Activated CD4-positive, alpha-beta memory T cell treated with anti-CD3 and anti-CD28 coated beads, Interleukin-2, amount 10 ng/mL, durations not matched to agents 7 days and 5 days (primary cell): ENCODE measurements at regions not wholly inside any gene's neighbourhood (a gene's known extent, or its start where the extent isn't known, plus 50 kb on each side); places are given as distances from the start of the nearest gene placed in this dataset.

ENCODE experiments used
- CTCF ChIA-PET: fragments of 350-600 bp; sonication (Branson Sonifier 250); formaldehyde crosslinking; loops from one replicate; lab custom pipeline; 2021; ENCODE audit warnings: antibody characterized with exemption, inconsistent platforms; lab: Charles Lee
- POLR2A ChIA-PET: fragments of 350-600 bp; sonication (Branson Sonifier 250); formaldehyde crosslinking; loops from one replicate; lab custom pipeline; 2021; ENCODE audit warnings: antibody characterized with exemption; lab: Charles Lee
- DNase-seq: peaks from one replicate; pipeline ENCODE4 v3.0.0-alpha.2; 2020
- H3K27ac Mint-ChIP-seq: one replicate; pipeline ENCODE4 v1.8.0; 2021; ENCODE audit warnings: mild to moderate bottlenecking, mixed read lengths
- H3K27me3 Mint-ChIP-seq: one replicate; pipeline ENCODE4 v1.8.0; 2021; ENCODE audit warnings: mixed read lengths
- H3K36me3 Mint-ChIP-seq: one replicate; pipeline ENCODE4 v1.8.0; 2021; ENCODE audit warnings: low read depth, mixed read lengths
- H3K4me1 Mint-ChIP-seq: one replicate; pipeline ENCODE4 v1.8.0; 2021; ENCODE audit warnings: mixed read lengths
- H3K4me3 Mint-ChIP-seq: one replicate; pipeline ENCODE4 v1.8.0; 2021; ENCODE audit warnings: mild to moderate bottlenecking, mixed read lengths
- H3K9me3 Mint-ChIP-seq: one replicate; pipeline ENCODE4 v1.8.0; 2021; ENCODE audit warnings: mixed read lengths

DNA sequence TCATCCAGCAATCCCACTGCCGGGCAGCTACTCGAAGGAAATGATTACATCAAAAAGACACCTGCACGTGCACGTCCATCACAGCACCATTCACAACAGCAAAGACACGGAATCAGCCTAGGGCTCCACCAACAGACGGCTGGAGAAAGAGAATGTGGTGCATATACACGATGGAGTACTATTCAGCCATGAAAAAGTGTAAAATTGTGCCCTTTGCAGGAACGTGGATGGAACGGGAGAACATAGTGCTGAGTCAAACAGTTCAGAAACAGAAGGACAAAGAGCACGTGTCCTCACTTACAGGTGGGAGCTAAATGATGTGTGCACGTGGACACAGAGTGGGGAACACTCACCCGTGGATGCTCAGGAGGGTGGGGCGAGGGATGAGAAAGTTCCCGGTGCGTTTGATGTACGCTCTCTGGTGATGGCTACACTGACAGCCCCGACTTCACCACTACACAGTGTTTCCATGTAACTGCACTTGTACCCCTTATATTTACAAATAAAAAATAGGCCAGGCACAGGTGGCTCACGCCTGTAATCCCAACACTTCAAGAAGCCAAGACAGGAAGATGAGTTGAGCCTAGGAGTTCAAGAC, 92.0 kb downstream of the PDGFA start:
- no peak for DNase-seq
- ChIA-PET POLR2A (no interaction called here), CTCF (no interaction called here)
- Mint-ChIP-seq H3K9me3 (no peaks in the 10 kb centered on the region), H3K27ac (no peak overlapping the region), H3K27me3 (no peaks in the 10 kb centered on the region), H3K4me1 (no peaks in the 10 kb centered on the region), H3K36me3 (no peaks in the 10 kb centered on the region), H3K4me3 (no peak overlapping the region)

DNA sequence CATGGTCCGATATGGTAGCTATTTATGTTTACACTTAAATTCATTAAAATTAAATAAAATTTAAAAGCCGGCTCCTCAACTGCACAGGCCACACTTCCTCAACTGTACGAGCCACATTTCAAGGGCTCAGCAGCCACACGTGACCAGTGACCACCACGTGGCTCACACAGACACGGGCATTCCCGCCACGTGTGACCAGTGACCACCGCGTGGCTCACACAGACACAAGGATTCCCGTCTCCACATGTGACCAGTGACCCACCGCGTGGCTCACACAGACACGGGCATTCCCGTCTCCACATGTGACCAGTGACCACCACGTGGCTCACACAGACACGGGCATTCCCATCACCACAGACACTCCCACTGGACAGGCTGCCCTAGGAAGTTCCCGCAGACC, 91.3 kb downstream of the PDGFA start:
- Mint-ChIP-seq H3K36me3 (no peaks in the 10 kb centered on the region), H3K27me3 (no peaks in the 10 kb centered on the region), H3K27ac (no peak overlapping the region), H3K4me1 (no peaks in the 10 kb centered on the region), H3K9me3 (no peaks in the 10 kb centered on the region), H3K4me3 (no peak overlapping the region)
- ChIA-PET CTCF (no interaction called here), POLR2A (no interaction called here)
- DNase-seq = no peak

DNA sequence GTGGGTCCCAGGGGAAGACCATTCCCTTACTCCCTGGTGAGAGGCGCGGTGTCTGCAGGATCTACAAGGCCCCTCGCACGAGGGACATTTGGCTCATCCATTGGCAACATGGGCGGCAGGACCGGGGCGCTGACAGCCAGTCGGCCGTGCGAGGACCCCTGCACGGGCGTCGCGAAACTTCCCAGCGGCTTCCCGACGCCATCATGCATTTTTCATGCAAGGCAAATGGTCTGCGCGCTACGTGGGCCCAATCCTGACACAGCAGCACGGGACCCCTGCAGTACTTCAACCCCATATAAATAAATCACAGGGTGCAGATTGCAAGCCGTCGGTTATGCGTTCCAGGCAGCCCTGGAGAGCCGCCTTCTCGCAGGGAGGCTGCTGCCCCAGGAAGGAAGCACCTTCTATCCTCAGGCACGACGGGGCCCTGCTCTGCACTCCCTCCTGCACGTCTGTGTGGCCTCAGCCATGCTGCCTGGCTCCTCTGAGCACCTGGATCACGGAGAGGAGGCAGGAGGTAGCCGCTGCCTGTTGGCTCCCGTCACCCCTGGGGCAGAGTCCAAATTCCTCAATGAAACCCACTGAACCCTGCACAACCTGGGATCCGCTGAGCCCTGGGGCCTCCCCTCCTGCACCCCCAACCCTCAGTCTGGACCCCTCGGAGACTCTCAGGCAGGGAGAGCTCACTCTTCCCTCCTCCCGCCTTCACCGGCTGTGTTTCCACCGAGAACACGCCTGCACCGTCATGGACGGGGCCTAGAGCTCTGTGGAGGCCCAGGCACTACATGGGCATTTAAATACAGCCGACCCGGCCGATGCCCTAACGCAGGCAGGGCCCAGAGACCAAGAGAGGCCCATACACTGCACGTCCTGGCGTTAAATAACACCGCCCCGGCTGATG, 90.5 kb downstream of the PDGFA start:
- ChIA-PET POLR2A (no interaction called here), CTCF (no interaction called here)
- Mint-ChIP-seq H3K27me3 (no peaks in the 10 kb centered on the region), H3K4me1 (no peaks in the 10 kb centered on the region), H3K27ac (no peak overlapping the region), H3K9me3 (no peaks in the 10 kb centered on the region), H3K36me3 (no peaks in the 10 kb centered on the region), H3K4me3 (no peak overlapping the region)
- no peak for DNase-seq

DNA sequence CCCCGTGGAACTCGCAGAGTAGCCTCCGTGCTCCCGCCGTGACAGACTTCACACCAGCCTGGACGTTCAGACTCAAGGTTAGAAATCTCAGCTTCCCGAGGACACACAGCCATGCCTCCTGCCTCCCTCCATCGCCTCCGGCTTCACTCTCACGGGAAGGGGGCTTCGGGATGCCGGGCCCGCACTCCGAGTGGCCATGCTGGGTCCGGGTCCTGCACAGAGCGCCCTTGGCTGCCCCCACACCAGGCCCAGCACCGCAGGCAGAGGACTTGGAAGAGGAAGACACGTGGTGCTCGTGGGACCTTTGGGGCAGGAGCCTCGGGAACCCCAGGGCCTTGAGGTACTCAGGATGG, 89.8 kb downstream of the PDGFA start:
- Mint-ChIP-seq H3K27ac (no peak overlapping the region), H3K36me3 (no peaks in the 10 kb centered on the region), H3K4me1 (no peaks in the 10 kb centered on the region), H3K27me3 (no peaks in the 10 kb centered on the region), H3K9me3 (no peaks in the 10 kb centered on the region), H3K4me3 (no peak overlapping the region)
- POLR2A ChIA-PET = no interaction called here
- DNase-seq = no peak
- CTCF ChIA-PET = no interaction called here

DNA sequence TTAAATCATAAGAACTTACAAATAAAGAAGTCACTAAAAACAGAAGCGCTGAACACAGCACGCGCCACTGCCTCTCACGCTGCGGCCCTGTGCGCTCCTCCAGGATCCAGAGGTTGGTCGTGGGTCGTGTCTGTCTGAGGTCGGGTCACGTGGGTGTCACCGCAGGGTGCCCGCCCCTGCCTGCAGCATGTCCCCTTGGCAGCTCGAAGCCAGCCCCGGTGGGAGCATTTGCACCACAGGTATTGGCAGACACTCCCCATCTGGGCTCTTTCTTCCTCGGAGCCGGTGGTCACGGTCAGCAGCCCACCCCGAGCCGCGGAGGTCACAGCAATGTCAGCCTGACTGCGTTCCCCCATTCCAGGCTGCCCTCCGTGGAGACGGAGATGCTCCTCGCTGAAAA, 88.6 kb downstream of the PDGFA start:
- Mint-ChIP-seq H3K4me1 (no peaks in the 10 kb centered on the region), H3K27ac (no peak overlapping the region), H3K4me3 (no peak overlapping the region), H3K36me3 (no peaks in the 10 kb centered on the region), H3K27me3 (no peaks in the 10 kb centered on the region), H3K9me3 (no peaks in the 10 kb centered on the region)
- ChIA-PET POLR2A (no interaction called here), CTCF (no interaction called here)
- no peak for DNase-seq

DNA sequence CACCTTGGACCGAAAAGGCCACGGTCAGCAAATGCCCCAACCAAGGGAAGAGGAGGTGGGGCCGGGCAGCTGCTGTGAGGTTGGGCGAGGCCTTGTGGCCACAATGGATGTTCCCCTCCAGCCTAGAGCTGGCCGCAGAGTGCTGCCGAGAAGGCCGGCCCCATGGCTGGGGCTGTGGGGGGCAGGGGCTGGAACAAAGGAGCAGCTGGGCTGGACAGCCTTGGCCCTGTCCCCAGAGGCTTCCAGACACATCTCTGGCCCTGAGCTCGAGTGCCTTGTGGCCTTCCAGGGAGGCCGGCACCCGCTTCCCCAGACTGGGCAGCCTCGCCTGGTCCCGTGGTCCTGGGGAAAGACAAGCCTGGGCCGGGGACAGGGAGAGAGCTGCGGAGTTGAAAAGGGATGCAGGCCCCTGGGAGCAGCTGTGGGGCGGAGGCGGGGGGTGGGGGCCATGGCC, 88.0 kb downstream of the PDGFA start:
- POLR2A ChIA-PET = no interaction called here
- Mint-ChIP-seq H3K9me3 (no peaks in the 10 kb centered on the region), H3K27me3 (no peaks in the 10 kb centered on the region), H3K36me3 (no peaks in the 10 kb centered on the region), H3K27ac (no peak overlapping the region), H3K4me1 (no peaks in the 10 kb centered on the region), H3K4me3 (no peak overlapping the region)
- DNase-seq = no peak
- CTCF ChIA-PET = interaction anchor here (0.6 kb wide), 1 partner anchor 33 kb away, joined by 4 read pairs; no protein-coding TSS in a partner anchor

DNA sequence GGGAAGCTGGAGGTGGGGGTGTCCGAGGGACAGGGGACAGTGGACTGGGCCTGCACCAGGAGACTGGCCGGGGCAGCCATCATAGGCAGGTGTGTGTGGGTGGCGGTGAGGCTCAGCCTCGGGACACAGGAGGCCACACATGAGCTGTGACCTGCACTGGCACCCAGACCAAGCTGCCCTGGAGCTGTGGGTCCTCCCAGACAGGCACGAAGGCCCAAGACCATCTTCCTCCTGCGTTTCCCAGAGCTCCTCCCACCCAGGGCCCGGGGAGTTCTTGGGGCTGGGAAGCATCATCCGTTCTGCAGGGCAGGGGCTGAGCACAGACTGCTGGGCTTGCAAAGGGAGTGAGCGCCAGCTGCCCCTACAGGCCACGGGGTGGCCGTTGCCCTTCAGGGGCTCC, 87.4 kb downstream of the PDGFA start:
- Mint-ChIP-seq H3K27me3 (no peaks in the 10 kb centered on the region), H3K4me3 (no peak overlapping the region), H3K9me3 (no peaks in the 10 kb centered on the region), H3K27ac (no peak overlapping the region), H3K4me1 (no peaks in the 10 kb centered on the region), H3K36me3 (no peaks in the 10 kb centered on the region)
- POLR2A ChIA-PET = no interaction called here
- DNase-seq = no peak
- CTCF ChIA-PET = no interaction called here

DNA sequence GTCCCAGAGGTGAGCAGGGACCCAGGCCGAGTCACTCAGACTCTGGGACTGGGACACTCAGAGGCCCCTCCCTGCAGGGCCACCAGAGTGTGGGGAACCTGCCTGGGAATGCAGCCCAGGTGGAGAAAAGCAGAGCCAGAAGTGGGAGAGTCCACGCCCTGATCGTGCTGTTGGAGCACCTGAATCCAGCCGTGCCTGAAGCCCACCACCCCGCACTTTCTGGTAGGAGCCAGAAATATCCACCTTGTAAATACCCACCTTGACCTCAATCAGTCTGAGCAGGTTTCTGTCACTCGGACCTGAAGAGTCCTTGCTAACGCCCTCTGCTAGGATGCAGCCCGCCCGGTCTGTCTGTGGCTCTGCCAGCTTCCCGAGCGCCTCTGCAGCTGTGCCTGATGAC, 86.7 kb downstream of the PDGFA start:
- POLR2A ChIA-PET = no interaction called here
- no peak overlapping the region for H3K4me3 Mint-ChIP-seq
- no peaks in the 10 kb centered on the region for H3K9me3 Mint-ChIP-seq

DNA sequence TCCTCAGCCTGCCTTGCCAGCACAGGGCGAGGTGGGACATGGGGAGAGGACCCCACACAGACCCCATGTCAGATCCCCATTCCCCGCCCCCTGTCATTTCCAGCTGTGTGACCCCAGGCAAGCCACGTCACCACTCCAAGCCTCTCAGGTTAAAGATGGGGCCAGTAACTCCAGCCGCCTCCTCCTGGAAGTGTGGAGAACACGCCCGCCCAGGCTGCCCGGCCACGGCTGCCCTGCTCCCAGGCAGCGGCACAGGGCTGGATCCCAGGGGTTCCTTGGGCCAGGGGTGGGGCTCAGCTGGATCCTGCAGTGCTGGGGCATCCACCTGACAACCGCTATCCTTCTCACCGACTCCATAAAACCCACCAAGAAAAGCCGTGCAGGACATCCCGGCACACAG, 86.1 kb downstream of the PDGFA start:
- H3K36me3 Mint-ChIP-seq = no peaks in the 10 kb centered on the region
- H3K4me1 Mint-ChIP-seq = no peaks in the 10 kb centered on the region
- H3K27me3 Mint-ChIP-seq = no peaks in the 10 kb centered on the region
- ChIA-PET POLR2A (no interaction called here), CTCF (no interaction called here)
- DNase-seq = no peak
- no peak overlapping the region for H3K4me3 Mint-ChIP-seq
- no peak overlapping the region for H3K27ac Mint-ChIP-seq
- no peaks in the 10 kb centered on the region for H3K9me3 Mint-ChIP-seq

More for the DNA sequence above, 86.7 kb downstream of the PDGFA start:
- Mint-ChIP-seq H3K36me3 (no peaks in the 10 kb centered on the region), H3K4me1 (no peaks in the 10 kb centered on the region), H3K27ac (no peak overlapping the region), H3K27me3 (no peaks in the 10 kb centered on the region)
- CTCF ChIA-PET = no interaction called here
- no peak for DNase-seq

DNA sequence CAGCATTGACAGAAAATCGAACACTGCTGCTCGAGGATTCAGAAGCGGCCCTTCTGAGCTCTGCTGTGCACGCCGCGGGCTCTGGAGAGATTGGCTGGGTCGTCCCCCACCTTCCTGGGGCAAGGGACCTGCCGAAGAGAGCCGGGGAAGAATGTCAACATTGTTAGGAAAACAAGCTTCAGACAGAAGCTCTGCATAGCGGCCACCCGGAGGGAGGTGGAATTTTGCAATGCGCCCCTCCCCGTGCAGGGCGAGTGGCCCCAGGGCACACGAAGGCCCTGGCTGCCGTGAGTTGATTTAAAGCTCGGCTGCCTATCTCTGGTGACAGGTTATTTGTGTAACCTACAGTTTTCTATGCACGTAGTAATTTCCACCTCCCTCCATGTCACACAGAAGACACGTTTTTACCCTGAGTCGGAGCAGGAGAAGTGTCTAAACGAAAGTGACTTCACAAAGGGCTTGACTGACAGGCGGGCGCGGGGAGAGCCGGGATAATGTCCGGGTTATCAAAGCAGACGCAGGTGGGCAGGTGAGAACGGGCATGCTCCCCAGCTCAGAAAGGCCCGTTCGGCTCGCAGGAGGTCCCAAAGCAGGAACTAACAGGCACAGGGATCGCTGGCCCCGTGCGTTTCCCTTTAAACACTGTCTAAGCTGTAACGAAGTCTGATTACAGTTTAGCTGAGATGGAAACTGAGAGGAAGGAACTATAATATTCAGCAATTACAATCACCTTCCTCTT, 84.6 kb downstream of the PDGFA start:
- POLR2A ChIA-PET = no interaction called here

DNA sequence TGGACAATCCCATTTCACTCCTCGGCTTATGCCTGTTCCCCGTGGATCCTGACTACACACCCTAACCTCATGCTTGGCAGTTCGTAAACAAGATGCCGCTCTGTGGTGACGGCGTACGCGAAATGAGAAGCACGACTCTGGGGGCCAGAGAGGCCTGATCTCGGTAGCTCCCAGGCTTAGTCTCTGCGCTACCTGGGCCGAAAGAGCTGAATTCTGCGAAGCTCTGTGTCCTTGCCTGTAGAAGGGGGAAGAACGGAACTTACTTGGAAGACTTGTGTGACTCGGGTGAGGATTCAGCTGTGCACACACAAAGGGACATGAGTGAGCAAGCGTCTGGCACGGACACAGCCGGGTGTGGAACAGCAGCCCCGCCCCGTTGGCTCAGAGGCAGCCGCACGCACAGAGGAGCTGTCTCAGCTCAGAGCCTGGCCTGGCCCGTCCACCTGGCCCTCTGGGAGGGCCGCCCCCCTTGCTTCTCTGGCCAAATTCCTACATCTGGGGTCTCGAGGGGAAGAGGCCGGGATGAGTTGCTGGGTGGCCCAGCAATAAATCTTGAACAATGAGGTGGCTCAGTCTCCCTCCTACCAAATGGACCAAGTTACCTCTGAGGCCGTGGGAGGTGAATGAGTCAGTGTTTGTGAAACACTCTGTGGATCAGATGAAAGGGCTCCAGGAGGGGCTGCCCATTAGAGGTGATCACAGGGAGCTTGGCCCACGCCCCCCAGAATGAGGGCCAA, 83.8 kb downstream of the PDGFA start:
- Mint-ChIP-seq H3K36me3 (no peaks in the 10 kb centered on the region), H3K27ac (no peak overlapping the region), H3K27me3 (no peaks in the 10 kb centered on the region), H3K9me3 (no peaks in the 10 kb centered on the region), H3K4me3 (no peak overlapping the region), H3K4me1 (no peaks in the 10 kb centered on the region)
- POLR2A ChIA-PET = no interaction called here
- CTCF ChIA-PET = no interaction called here
- DNase-seq = no peak

More for the DNA sequence above, 84.6 kb downstream of the PDGFA start:
- H3K9me3 Mint-ChIP-seq = no peaks in the 10 kb centered on the region
- no peaks in the 10 kb centered on the region for H3K36me3 Mint-ChIP-seq
- CTCF ChIA-PET = no interaction called here
- H3K27ac Mint-ChIP-seq = no peak overlapping the region
- no peaks in the 10 kb centered on the region for H3K4me1 Mint-ChIP-seq
- no peaks in the 10 kb centered on the region for H3K27me3 Mint-ChIP-seq
- DNase-seq = no peak
- H3K4me3 Mint-ChIP-seq = no peak overlapping the region

DNA sequence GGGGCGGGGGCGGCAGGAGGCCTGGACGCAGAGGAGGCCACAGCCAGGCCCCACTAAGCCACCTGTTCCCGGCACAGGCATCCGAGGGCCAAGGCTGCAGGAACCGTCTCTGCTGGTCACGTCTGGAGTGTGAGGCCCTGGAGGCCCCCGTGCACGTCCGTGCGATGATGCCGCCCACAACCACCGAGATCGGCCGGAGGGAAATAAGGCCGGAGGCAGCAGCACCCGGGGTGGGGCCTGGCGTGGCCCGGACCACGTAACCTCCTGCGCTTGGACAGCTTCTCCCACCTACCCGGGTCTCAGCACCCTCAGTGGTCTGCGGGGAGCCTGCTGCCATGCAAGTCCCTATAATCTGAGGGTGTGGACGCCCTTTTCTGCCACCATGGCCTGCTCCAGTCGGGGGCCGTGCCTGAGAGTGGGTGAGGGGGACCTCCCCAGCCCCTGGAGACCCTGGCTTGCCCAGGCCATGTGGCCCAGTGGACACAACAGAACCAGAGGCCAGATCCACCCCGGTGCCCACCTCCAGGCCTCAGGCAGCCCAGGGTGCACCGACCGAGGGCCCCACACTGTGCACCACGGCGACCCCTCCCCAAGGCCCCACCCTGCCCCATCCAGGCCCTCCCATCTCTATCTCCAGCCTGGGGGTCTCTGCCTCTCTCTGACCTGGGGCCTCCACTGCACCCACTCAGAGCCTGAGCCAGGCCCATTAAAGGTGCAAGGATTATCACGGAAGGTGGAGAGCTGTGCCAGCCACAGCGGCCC, 83.1 kb downstream of the PDGFA start:
- Mint-ChIP-seq H3K27ac (no peak overlapping the region), H3K4me1 (no peaks in the 10 kb centered on the region), H3K9me3 (no peaks in the 10 kb centered on the region), H3K36me3 (no peaks in the 10 kb centered on the region), H3K4me3 (no peak overlapping the region), H3K27me3 (no peaks in the 10 kb centered on the region)
- ChIA-PET POLR2A (no interaction called here), CTCF (no interaction called here)
- no peak for DNase-seq
